Upper lobe of left lung (tissue), 6 donors: ENCODE measurements at regions not wholly inside any gene's neighbourhood (a gene's known extent, or its start where the extent isn't known, plus 50 kb on each side); places are given as distances from the start of the nearest gene placed in this dataset.
"Not testable (repeated sequence)": the region's sequence is repeated elsewhere in the genome, so short reads cannot be mapped to it uniquely, and the experiment has no call there.

Experiments
- ATAC-seq, 2 donors: fragments of 200-7000 bp; cut with Tn5 transposase; one replicate each; pipeline ENCODE4 v1.9.1; 2022; ENCODE audit warnings: mild to moderate bottlenecking in 2 of 2, moderate library complexity in 2 of 2; ENCODE audit not compliant: low FRiP score in 2 of 2
- DNase-seq, 2 donors: peaks; one replicate each; pipeline ENCODE4 v3.0.0-alpha.2; 2019 to 2020
- H3K27ac ChIP-seq, 4 donors: fragments of 200-600 bp; sonication (generic); one replicate each; pipeline ENCODE4 v1.5.1; 2016 to 2019
- H3K27me3 ChIP-seq, 4 donors: fragments of 200-600 bp; sonication (generic); one replicate each; pipeline ENCODE4 v1.5.1; 2017 to 2019
- H3K36me3 ChIP-seq, 4 donors: fragments of 200-600 bp; sonication (generic); one replicate each; pipeline ENCODE4 v1.5.1; 2016 to 2019
- H3K4me1 ChIP-seq, 4 donors: fragments of 200-600 bp; sonication (generic); one replicate each; pipeline ENCODE4 v1.5.1; 2018 to 2019
- H3K4me3 ChIP-seq, 4 donors: fragments of 200-600 bp; sonication (generic); one replicate each; pipeline ENCODE4 v1.5.1; 2017 to 2019; ENCODE audit warnings: mild to moderate bottlenecking in 2 of 4, moderate library complexity in 1 of 4
- H3K9me3 ChIP-seq, 4 donors: fragments of 200-600 bp; sonication (generic); one replicate each; pipeline ENCODE4 v1.5.1; 2018 to 2019
- EP300 ChIP-seq, 4 donors: sonication (generic); formaldehyde crosslinking; IDR thresholded peaks; one replicate each; pipeline ENCODE4 v1.5.1; 2017; ENCODE audit warnings: antibody characterized with exemption in 4 of 4, control low read depth in 2 of 4
- POLR2A ChIP-seq, 4 donors: fragments of 450-650 bp; IDR thresholded peaks; one replicate each; pipeline ENCODE4 v1.5.1; 2016 to 2017; ENCODE audit warnings: antibody characterized with exemption in 4 of 4, mild to moderate bottlenecking in 2 of 4
- POLR2AphosphoS5 ChIP-seq, 2 donors: sonication (generic); formaldehyde crosslinking; IDR thresholded peaks; one replicate each; pipeline ENCODE4 v1.5.1; 2017; ENCODE audit warnings: antibody characterized with exemption in 2 of 2
- WGBS, 2 donors: methylation state at CpG; one replicate each; pipeline ENCODE4 v1.1.5; 2017 to 2018; 5-methylcytosine and 5-hydroxymethylcytosine counted together
- TF ChIP-seq, protein P1 (sequence below), 6 experiments: fragments of 450-650 bp in 4 of 6; fragments of 200-600 bp in 2 of 6; sonication (generic) in 2 of 6; IDR thresholded peaks; one replicate each; pipeline ENCODE4 v1.5.1; 2016 to 2019; ENCODE audit warnings: antibody characterized with exemption in 6 of 6
- donor health status: DM: no; HTN: no; CAD: no; lungs with moderate emphysema.
- donor health status: DM: no; HTN: yes; CAD: no; lungs with severe emphysema.

- not testable (repeated sequence) for H3K4me3 ChIP-seq, H3K9me3 ChIP-seq, H3K4me1 ChIP-seq, H3K27ac ChIP-seq, ATAC-seq, H3K36me3 ChIP-seq, DNase-seq, H3K27me3 ChIP-seq
- 92 to 94% methylated on average over 17 of the region's 17 CpGs for WGBS, 2 donors
Measured at GRCh38 chr2:76697439-76697838, 824.7 kb downstream of the LRRTM4 start.

DNA sequence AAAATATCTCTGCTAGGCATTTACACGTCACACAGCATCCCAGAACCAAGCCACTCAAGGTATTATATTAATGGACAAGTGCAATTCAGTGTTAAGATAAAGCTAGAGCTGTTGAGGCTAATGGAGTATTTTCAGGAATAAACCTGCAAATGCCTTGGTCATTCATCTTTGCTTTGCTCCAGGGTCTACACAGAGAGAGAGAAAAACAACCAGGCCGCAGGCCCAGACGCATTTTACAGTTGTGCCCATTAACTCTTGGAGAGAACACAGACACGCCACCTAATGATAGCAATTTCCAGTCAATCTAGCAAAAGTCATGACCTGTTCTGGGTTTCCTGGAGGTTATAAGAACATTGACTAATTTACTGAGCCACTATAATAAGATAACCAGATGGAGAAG lies 829.3 kb downstream of the LRRTM4 start:
- H3K9me3 ChIP-seq, result no peaks in the 10 kb centered on the region
- no peak for TF ChIP-seq EP300 (IDR thresholded peaks at IDR 0.05)
- no peaks in the 10 kb centered on the region for H3K36me3 ChIP-seq
- no peaks in the 10 kb centered on the region for H3K4me1 ChIP-seq
- ATAC-seq, result no peak
- no peak for DNase-seq
- no peak overlapping the region for H3K4me3 ChIP-seq
- WGBS, 2 donors, result 76 to 78% methylated on average over 4 of the region's 4 CpGs
- H3K27ac ChIP-seq, result no peak overlapping the region
- H3K27me3 ChIP-seq, result no peaks in the 10 kb centered on the region

- WGBS, 2 donors, result 43 to 55% methylated on average over 1 of the region's 1 CpG
- TF ChIP-seq, protein P1, sequence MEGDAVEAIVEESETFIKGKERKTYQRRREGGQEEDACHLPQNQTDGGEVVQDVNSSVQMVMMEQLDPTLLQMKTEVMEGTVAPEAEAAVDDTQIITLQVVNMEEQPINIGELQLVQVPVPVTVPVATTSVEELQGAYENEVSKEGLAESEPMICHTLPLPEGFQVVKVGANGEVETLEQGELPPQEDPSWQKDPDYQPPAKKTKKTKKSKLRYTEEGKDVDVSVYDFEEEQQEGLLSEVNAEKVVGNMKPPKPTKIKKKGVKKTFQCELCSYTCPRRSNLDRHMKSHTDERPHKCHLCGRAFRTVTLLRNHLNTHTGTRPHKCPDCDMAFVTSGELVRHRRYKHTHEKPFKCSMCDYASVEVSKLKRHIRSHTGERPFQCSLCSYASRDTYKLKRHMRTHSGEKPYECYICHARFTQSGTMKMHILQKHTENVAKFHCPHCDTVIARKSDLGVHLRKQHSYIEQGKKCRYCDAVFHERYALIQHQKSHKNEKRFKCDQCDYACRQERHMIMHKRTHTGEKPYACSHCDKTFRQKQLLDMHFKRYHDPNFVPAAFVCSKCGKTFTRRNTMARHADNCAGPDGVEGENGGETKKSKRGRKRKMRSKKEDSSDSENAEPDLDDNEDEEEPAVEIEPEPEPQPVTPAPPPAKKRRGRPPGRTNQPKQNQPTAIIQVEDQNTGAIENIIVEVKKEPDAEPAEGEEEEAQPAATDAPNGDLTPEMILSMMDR (IDR thresholded peaks at IDR 0.05), result no peak
- TF ChIP-seq EP300 (IDR thresholded peaks at IDR 0.05), result no peak
- no peak for TF ChIP-seq POLR2AphosphoS5 (IDR thresholded peaks at IDR 0.05)
- no peak for TF ChIP-seq POLR2A (IDR thresholded peaks at IDR 0.05)
- ATAC-seq (no peak), DNase-seq (no peak)
- H3K36me3 ChIP-seq, result no peaks in the 10 kb centered on the region
- H3K27me3 ChIP-seq, result no peaks in the 10 kb centered on the region
- H3K4me3 ChIP-seq, result no peak overlapping the region
- no peak overlapping the region for H3K27ac ChIP-seq
- no peaks in the 10 kb centered on the region for H3K4me1 ChIP-seq
- no peaks in the 10 kb centered on the region for H3K9me3 ChIP-seq
Measured at GRCh38 chr2:76688732-76689131, 833.4 kb downstream of the LRRTM4 start.

- WGBS, 2 donors, result 90% methylated on average over 3 of the region's 3 CpGs
- no peaks in the 10 kb centered on the region for H3K36me3 ChIP-seq
- TF ChIP-seq, protein P1 (IDR thresholded peaks at IDR 0.05), result no peak
- no peak for TF ChIP-seq POLR2AphosphoS5 (IDR thresholded peaks at IDR 0.05)
- TF ChIP-seq EP300 (IDR thresholded peaks at IDR 0.05), result no peak
- no peak for TF ChIP-seq POLR2A (IDR thresholded peaks at IDR 0.05)
- no peaks in the 10 kb centered on the region for H3K27me3 ChIP-seq
- no peaks in the 10 kb centered on the region for H3K9me3 ChIP-seq
- H3K4me1 ChIP-seq, result no peaks in the 10 kb centered on the region
- no peak overlapping the region for H3K4me3 ChIP-seq
- DNase-seq, result no peak
- no peak for ATAC-seq
- no peak overlapping the region for H3K27ac ChIP-seq
Measured at GRCh38 chr2:76687923-76688322, 834.3 kb downstream of the LRRTM4 start.

GRCh38 chr2:76684756-76685155 lies 837.4 kb downstream of the LRRTM4 start:
- TF ChIP-seq POLR2AphosphoS5 (IDR thresholded peaks at IDR 0.05), result no peak
- TF ChIP-seq EP300 (IDR thresholded peaks at IDR 0.05), result no peak
- TF ChIP-seq POLR2A (IDR thresholded peaks at IDR 0.05), result no peak
- TF ChIP-seq, protein P1 (IDR thresholded peaks at IDR 0.05), result no peak

GRCh38 chr2:76679025-76679396 lies 843.2 kb downstream of the LRRTM4 start:
- DNase-seq, result no peak
- Histone ChIP-seq H3K4me1 (no peaks in the 10 kb centered on the region), H3K27me3 (no peaks in the 10 kb centered on the region), H3K4me3 (no peak overlapping the region), H3K27ac (no peak overlapping the region), H3K9me3 (no peaks in the 10 kb centered on the region), H3K36me3 (no peaks in the 10 kb centered on the region)
- TF ChIP-seq POLR2AphosphoS5 (IDR thresholded peaks at IDR 0.05) (no peak), EP300 (IDR thresholded peaks at IDR 0.05) (no peak), POLR2A (IDR thresholded peaks at IDR 0.05) (no peak)
- TF ChIP-seq, protein P1 (IDR thresholded peaks at IDR 0.05), result no peak
- ATAC-seq, result no peak
- 17 to 40% methylated on average over 1 of the region's 1 CpG for WGBS, 2 donors

More at GRCh38 chr2:76684756-76685155, 837.4 kb downstream of the LRRTM4 start:
- Histone ChIP-seq H3K36me3 (no peaks in the 10 kb centered on the region), H3K4me1 (no peaks in the 10 kb centered on the region), H3K27me3 (no peaks in the 10 kb centered on the region), H3K27ac (no peak overlapping the region), H3K9me3 (no peaks in the 10 kb centered on the region), H3K4me3 (no peak overlapping the region)
- no peak for DNase-seq
- 37 to 44% methylated on average over 6 of the region's 6 CpGs for WGBS, 2 donors
- no peak for ATAC-seq
